ENCODE measurements at regions not wholly inside any gene's neighbourhood (a gene's known extent, or its start where the extent isn't known, plus 50 kb on each side); places are given as distances from the start of the nearest gene placed in this dataset.

DNA sequence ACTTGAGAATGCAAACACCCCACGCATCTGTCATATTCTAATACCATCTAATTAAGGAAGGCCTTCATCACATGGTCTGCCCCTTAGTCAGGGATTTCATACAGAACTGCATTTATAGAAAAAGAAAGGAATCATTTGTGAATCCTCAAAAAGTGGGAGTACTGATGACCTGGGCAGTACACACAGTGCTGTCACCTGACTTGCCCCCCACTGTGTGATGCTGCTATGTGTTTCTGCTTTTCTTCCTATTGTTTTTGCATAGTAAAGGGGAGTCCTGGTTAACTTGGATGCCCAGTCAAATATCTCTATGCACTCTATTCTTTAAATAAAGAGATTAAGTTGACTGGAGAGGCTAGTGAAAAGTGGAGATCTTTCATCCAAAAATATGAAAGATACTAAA, 1921.2 kb upstream of the PRR20A start:
- TF ChIP-seq CTCF (conservative IDR thresholded peaks at IDR 0.05; ENCODE audit: low read length): no peak
- TF ChIP-seq EZH2phosphoT487 (IDR thresholded peaks at IDR 0.05; ENCODE audit: borderline replicate concordance, low read depth, low read length): no peak
